D721Med (cell line): ENCODE measurements at regions not wholly inside any gene's neighbourhood (a gene's known extent, or its start where the extent isn't known, plus 50 kb on each side); places are given as distances from the start of the nearest gene placed in this dataset.

ENCODE experiments used
- DNase-seq: peaks from one replicate; pipeline ENCODE4 v3.0.0; 2011; ENCODE audit warnings: low spot score; ENCODE audit not compliant: insufficient read length
- FAIRE-seq: peaks from 2 replicates; lab custom pipeline; 2011; peaks lifted over from hg19 to GRCh38; lab: Jason Lieb, UNC
- TF ChIP-seq, protein P1 (sequence below): IDR thresholded peaks from 2 replicates; pipeline ENCODE4 v1.5.1; 2012; ENCODE audit warnings: mild to moderate bottlenecking, control low read depth; ENCODE audit not compliant: insufficient read depth; ENCODE audit errors: missing control alignments

DNA sequence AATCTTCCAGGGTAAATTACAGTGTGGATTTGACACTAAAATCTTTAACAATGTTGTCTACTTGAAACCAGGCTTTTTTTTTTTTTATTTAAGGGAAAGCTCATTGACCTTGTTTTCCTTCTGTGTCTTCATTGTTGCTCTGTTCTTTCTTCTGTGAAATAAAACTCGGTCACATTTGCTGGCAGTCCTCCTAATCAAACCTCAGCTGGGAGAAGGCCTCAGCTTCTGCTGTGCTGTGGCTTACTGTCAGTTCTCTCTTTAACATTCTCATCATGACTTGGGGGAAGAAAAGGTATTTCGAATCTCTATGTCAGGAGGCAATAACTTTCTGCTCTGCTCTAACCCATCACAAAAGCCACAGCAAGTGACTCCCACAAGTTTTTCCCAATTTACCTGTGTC is 268.9 kb downstream of the ZNF608 start:
- FAIRE-seq = no peak

DNA sequence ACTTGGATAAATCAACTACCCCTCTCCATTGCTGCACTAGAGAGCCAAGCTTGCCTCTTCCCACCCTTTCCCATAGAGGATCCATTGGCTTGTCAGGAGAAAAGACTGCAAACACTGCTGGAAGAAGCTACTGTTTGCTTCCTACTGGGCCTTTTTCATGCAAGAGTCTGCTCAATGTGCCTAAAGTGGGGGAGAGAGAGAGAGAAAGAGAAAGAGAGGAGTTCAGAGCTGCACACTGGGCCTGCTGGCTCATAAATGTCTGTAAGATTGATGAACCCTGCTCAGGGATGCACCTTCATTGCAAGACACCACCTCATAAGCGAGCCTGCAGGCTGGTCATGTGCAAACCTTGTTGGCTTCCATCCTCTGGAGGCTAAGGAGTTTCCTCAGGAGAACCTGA is 269.4 kb downstream of the ZNF608 start:
- TF ChIP-seq, protein P1, sequence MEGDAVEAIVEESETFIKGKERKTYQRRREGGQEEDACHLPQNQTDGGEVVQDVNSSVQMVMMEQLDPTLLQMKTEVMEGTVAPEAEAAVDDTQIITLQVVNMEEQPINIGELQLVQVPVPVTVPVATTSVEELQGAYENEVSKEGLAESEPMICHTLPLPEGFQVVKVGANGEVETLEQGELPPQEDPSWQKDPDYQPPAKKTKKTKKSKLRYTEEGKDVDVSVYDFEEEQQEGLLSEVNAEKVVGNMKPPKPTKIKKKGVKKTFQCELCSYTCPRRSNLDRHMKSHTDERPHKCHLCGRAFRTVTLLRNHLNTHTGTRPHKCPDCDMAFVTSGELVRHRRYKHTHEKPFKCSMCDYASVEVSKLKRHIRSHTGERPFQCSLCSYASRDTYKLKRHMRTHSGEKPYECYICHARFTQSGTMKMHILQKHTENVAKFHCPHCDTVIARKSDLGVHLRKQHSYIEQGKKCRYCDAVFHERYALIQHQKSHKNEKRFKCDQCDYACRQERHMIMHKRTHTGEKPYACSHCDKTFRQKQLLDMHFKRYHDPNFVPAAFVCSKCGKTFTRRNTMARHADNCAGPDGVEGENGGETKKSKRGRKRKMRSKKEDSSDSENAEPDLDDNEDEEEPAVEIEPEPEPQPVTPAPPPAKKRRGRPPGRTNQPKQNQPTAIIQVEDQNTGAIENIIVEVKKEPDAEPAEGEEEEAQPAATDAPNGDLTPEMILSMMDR = no peak
- DNase-seq (no peak), FAIRE-seq (no peak)

More for the DNA sequence above, 268.9 kb downstream of the ZNF608 start:
- TF ChIP-seq, protein P1 = no peak
- no peak for DNase-seq

DNA sequence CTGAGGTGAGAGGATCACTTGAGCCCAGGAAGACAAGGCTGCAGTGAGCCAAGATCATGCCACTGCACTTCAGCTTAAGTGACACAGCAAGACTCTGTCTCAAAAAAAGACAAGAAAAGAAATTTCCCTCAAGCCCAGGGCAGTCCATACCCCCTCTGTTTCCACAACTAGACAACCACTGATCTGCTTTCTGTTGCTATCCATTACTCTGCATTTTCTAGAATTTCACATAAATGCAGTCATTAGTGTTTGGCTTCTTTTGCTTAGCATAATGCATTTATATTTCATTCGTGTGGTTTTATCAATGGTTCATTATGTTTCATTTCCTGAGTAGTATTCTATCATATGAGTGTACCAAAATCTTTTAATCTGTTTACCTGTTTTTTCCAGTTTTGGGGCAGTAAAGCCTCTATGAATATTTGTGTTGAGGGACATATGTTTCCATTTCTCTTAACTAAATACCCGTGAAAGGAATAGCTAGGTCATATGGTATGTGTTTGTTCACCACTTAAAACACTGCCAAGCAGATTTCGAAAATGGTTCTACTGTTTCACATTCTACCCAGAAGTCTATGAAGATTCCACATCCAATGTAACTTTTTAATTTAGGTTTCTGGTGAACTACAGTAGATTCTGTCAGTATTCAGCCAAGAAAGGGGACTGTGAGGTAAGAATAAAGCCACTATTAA is 271.8 kb downstream of the ZNF608 start:
- DNase-seq (no peak), FAIRE-seq (peak; percentile 29)
- TF ChIP-seq, protein P1 = no peak

DNA sequence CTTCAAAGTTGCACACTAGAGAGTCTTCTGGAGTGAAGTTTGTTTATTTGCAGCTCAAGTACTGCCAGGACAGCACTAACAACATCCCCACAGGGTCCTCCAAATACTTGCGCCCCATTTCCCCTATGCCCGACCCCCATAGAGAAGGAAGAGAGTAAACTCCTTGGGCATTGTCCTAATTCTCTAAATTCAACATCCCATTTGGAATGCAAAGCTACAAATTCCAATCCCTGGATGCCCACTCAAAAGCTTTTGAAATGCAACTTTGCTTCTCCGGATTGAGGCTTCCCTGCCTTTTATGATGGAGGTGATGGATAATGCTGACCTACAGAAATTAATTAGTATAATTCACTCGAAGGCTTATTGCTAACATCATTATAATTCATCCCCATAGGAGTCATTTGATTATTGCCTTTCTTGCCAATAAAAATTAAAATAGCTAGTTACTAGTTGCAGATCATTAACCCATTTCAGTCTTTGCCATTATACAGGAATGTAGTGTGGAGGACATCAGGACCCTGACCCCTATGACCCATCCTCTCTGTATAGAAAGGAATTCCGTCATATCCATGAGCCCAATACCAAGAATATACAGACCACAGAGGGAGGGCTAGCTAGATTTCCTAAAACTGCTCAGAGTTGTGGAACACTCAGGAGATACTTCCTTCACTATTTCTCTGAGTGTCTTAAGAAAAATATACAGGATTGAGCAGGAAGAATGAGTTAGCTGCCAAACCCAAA is 277.6 kb downstream of the ZNF608 start:
- TF ChIP-seq, protein P1 = no peak
- no peak for DNase-seq
- no peak for FAIRE-seq

DNA sequence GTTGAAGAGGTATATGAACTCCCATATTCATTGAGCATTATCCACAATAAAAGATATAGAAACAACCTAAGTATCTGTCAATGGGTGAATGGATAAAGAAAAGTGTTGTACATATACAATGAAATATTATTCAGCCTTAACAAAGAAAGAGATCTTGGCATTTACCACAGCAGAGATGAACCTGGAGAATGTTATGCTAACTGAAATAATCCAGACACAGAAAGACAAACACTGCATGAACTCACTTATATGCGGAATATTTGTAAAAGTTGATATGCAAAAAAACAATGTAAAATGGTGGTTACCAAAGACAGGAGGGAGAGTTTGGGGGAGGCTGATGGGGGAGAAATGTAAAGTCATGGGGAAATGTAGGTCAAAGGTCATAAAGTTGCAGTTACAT is 278.7 kb downstream of the ZNF608 start:
- FAIRE-seq (no peak), DNase-seq (no peak)
- TF ChIP-seq, protein P1 = no peak

DNA sequence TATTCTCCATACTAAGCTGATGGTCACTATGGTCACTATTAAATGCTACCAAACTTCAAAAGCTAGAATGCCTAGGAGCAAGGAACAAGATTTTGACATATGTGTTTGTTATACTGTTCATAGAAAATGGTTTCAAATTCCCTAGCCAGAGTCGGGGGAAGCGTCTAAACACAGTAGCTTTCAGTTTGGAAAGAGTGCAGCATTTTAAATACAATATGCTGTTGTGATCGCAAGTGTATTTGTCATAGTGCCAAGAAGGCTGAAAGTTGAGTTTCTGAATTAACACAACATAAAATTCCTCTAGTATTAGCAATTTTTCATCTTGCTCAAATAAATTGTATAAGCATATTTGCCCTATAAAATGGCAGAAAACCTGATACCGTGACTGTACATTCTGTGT is 280.4 kb downstream of the ZNF608 start:
- TF ChIP-seq, protein P1 = no peak
- FAIRE-seq (no peak), DNase-seq (no peak)

DNA sequence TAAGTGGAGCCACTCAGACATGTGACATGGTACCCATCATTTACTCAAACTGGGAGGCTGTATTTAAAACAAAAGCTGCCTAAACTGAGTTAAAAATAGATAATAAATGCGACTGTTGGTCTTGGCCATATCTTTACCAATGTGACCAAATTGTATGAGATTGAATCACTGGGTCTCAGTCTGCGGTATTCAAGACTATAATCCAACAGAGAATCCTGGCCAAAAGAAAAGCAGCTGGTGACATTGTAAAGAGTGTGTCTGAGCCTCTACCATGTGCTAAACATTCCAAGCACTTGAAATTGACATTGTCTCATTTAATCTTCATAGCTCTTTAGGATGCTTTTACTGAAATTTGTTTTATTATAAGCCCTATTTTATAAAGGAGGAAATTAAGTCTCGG is 282.6 kb downstream of the ZNF608 start:
- DNase-seq = no peak
- FAIRE-seq = no peak
- TF ChIP-seq, protein P1 = no peak
